ENCODE measurements at regions not wholly inside any gene's neighbourhood (a gene's known extent, or its start where the extent isn't known, plus 50 kb on each side); places are given as distances from the start of the nearest gene placed in this dataset.

DNA sequence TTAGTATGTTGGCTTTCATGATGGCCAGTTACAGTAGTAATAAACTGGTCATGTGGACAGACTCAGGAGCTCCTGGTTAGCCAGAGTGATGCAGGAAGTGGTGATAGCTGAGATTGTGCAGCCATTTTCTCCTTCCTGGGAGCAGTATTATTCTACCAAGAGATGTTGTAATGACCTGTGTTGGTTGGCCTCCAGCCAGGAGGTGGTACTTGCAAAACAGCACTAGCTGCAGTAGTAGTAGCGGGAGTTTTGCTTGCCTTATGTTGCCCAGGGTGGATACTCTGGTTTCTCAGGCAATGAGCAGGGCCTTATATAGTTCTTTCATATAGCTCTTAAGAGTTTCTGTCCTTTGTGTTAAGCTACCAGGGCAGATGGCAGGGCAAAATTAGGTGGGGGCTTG, 998.8 kb downstream of the GLUD2 start:
- Histone ChIP-seq H3K4me1 (replicated peaks) (no peaks in the 10 kb centered on the region), H3K27ac (no peak overlapping the region), H3K9me3 (no peaks in the 10 kb centered on the region), H3K27me3 (replicated peaks; ENCODE audit: insufficient read depth) (no peaks in the 10 kb centered on the region), H3K4me3 (no peak overlapping the region), H3K36me3 (no peaks in the 10 kb centered on the region)
- 55% methylated on average over 1 of the region's 1 CpG for WGBS
- intact Hi-C loops (cut with DNase I): no loop called here
- no peak for DNase-seq (ENCODE audit: low spot score)
- no peak for TF ChIP-seq POLR2A (IDR thresholded peaks at IDR 0.05)
- TF ChIP-seq, protein P1, sequence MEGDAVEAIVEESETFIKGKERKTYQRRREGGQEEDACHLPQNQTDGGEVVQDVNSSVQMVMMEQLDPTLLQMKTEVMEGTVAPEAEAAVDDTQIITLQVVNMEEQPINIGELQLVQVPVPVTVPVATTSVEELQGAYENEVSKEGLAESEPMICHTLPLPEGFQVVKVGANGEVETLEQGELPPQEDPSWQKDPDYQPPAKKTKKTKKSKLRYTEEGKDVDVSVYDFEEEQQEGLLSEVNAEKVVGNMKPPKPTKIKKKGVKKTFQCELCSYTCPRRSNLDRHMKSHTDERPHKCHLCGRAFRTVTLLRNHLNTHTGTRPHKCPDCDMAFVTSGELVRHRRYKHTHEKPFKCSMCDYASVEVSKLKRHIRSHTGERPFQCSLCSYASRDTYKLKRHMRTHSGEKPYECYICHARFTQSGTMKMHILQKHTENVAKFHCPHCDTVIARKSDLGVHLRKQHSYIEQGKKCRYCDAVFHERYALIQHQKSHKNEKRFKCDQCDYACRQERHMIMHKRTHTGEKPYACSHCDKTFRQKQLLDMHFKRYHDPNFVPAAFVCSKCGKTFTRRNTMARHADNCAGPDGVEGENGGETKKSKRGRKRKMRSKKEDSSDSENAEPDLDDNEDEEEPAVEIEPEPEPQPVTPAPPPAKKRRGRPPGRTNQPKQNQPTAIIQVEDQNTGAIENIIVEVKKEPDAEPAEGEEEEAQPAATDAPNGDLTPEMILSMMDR (IDR thresholded peaks at IDR 0.05): no peak
- TF ChIP-seq POLR2AphosphoS5 (IDR thresholded peaks at IDR 0.05): no peak

DNA sequence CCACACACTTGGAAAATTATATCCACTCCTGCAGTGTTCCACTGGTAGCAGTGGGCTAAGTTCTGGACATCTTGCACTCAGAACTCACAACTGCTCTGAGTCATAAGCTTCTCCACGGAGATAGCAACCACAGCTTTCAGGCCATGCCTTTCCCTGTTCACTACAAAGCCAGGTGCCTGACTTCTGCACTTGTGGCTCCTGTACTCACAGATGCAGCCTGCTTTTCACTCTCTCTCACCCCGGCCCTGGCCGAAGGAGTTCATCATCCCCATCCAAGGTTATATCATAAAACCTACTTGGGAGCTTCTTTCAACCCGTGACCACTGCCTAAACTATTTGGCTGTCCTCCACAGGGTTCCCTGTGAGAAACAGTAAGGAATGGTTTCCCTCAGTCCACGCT, 999.4 kb downstream of the GLUD2 start:
- DNase-seq (ENCODE audit: low spot score): no peak
- Histone ChIP-seq H3K27ac (no peak overlapping the region), H3K4me1 (replicated peaks) (no peaks in the 10 kb centered on the region), H3K36me3 (no peaks in the 10 kb centered on the region), H3K4me3 (no peak overlapping the region), H3K27me3 (replicated peaks; ENCODE audit: insufficient read depth) (no peaks in the 10 kb centered on the region), H3K9me3 (no peaks in the 10 kb centered on the region)
- intact Hi-C loops (cut with DNase I): no loop called here
- 86% methylated on average over 5 of the region's 5 CpGs for WGBS
- TF ChIP-seq POLR2A (IDR thresholded peaks at IDR 0.05): no peak
- no peak for TF ChIP-seq POLR2AphosphoS5 (IDR thresholded peaks at IDR 0.05)

DNA sequence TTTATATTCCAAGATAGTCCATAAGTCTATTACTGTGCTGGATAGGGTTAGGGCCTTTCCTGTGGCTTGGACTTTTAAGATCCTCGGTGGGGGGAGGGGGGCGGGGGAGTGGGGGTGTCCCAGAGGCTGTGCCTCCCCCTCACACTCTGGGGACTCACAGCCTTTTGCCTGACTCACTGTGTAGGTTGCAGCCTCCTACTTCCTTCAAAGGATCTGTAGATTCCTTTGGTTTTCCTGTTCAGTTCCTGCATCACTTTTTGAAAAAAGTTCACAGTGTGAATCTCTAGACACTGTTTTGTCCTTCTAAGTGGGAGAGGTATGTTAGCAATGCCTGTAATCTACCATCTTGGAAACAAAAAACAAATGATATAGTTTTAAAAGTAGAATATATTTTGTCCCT, 999.9 kb downstream of the GLUD2 start:
- Histone ChIP-seq H3K27ac (no peak overlapping the region), H3K4me1 (replicated peaks) (no peaks in the 10 kb centered on the region), H3K36me3 (no peaks in the 10 kb centered on the region), H3K27me3 (replicated peaks; ENCODE audit: insufficient read depth) (no peaks in the 10 kb centered on the region), H3K4me3 (no peak overlapping the region), H3K9me3 (no peaks in the 10 kb centered on the region)
- TF ChIP-seq POLR2A (IDR thresholded peaks at IDR 0.05): no peak
- TF ChIP-seq, protein P1 (IDR thresholded peaks at IDR 0.05): no peak
- TF ChIP-seq POLR2AphosphoS5 (IDR thresholded peaks at IDR 0.05): no peak
- intact Hi-C loops (cut with DNase I): no loop called here
- WGBS: 72% methylated on average over 2 of the region's 2 CpGs
- DNase-seq (ENCODE audit: low spot score): no peak

DNA sequence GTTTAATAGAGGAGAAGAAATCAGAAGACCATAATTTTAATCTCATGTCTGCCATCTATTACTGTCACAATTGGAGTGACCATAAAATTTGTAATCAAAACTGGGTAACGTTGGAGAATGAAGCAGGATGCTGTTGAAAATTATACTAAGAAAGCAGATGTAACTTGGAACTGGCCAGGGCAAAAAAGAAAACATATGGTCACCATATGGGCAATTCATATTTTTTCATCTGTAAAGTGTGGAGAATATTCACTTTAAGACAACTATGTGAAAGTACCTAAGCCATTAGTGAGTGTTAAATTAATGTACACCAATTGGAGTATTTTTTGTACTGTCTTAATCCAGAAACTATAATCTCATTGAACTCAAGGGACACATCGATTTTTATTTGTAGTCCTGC, 1008.0 kb downstream of the GLUD2 start:
- TF ChIP-seq, protein P1 (IDR thresholded peaks at IDR 0.05): no peak
- TF ChIP-seq POLR2A (IDR thresholded peaks at IDR 0.05) (no peak), POLR2AphosphoS5 (IDR thresholded peaks at IDR 0.05) (no peak)
- Histone ChIP-seq H3K27ac (no peak overlapping the region), H3K9me3 (no peaks in the 10 kb centered on the region), H3K27me3 (replicated peaks; ENCODE audit: insufficient read depth) (no peaks in the 10 kb centered on the region), H3K36me3 (no peaks in the 10 kb centered on the region), H3K4me3 (no peak overlapping the region), H3K4me1 (replicated peaks) (no peaks in the 10 kb centered on the region)
- DNase-seq (ENCODE audit: low spot score): no peak
- intact Hi-C loops (cut with DNase I): no loop called here
- 12% methylated on average over 2 of the region's 2 CpGs for WGBS

DNA sequence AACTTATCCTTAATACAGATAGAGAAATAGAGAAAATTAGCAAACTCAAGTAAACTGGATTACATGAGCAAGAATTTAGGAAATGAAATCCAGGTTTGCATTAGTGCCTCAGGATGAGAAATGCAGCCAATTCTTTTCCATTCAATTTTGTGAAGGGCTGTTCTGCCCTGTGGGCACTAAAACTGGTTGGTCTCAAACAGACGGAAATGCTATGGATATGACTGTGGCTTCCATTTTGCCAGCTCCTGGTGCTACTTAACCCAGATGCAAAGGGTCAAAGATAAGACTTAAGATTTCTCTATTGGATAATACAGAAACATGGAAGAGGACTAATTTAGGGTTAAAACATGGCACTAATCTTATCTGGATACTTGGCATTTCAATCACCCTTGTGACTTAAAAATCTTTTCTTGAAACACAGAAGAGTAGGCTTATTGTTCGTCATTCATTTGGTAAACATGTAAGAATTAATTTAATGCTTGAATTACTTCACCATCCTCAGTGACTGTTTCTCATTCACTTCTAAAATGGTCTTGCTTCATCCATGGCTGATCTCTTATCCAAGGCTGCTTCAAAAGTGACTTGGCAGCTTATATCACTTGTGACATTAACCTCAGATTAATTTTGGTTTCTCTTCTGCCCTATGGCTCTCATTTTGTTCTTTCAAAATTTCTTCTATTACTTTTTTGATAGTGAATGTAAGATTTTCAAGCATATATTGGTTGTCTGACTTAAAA, 1008.7 kb downstream of the GLUD2 start:
- TF ChIP-seq POLR2AphosphoS5 (IDR thresholded peaks at IDR 0.05): no peak
- TF ChIP-seq POLR2A (IDR thresholded peaks at IDR 0.05): no peak
- TF ChIP-seq, protein P1 (IDR thresholded peaks at IDR 0.05): no peak
- WGBS: 67% methylated on average over 2 of the region's 2 CpGs
- H3K4me3 ChIP-seq: no peak overlapping the region

More for the DNA sequence above, 1008.7 kb downstream of the GLUD2 start:
- Histone ChIP-seq H3K27ac (no peak overlapping the region), H3K36me3 (no peaks in the 10 kb centered on the region), H3K9me3 (no peaks in the 10 kb centered on the region), H3K4me1 (replicated peaks) (no peaks in the 10 kb centered on the region), H3K27me3 (replicated peaks; ENCODE audit: insufficient read depth) (no peaks in the 10 kb centered on the region)
- no peak for DNase-seq (ENCODE audit: low spot score)
- intact Hi-C loops (cut with DNase I): no loop called here

Measured in prostate gland (tissue), 2 donors.